ENCODE measurements at regions not wholly inside any gene's neighbourhood (a gene's known extent, or its start where the extent isn't known, plus 50 kb on each side); places are given as distances from the start of the nearest gene placed in this dataset.

DNA sequence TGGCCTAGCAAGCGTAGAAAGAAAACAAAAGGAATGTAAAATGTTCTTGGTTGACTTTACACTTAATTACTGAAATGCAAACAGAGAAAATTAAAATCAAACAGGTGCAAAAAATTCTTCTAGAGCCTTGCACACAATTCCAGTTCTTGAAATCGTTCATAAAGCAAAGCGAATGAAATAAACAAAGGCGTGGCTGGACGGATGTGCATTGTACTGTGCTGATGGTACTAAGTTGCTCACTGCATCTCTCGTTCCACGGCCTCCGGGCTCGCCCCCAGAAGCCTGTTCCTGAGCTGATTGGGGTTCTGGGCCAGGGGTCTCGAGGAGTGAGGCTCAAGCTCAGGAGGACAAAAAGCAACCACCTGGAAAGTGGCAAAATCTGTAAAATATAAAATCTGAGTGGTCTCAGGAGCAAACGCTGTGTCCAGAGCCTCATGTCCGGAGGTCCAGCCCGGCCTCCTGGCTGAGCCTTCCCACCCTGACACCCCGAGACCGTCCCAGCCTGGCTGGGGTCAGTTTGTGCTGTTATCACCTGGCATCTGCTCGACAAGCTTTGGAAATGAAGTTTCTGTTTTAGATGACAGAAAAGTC lies 71.3 kb downstream of the TTLL2 start:
- H3K27ac Mint-ChIP-seq = no peak overlapping the region
- no peaks in the 10 kb centered on the region for H3K4me1 Mint-ChIP-seq
- Histone ChIP-seq H3K4me1 (ENCODE audit: control insufficient read depth in 1 of 2, insufficient read depth in 2 of 2, low read length in 2 of 2) (no peaks in the 10 kb centered on the region), H3K9me3 (replicated peaks in 1 of 2; ENCODE audit: control insufficient read depth in 1 of 2, insufficient read depth in 1 of 2, low read length in 2 of 2) (no peaks in the 10 kb centered on the region), H3K27me3 (ENCODE audit: control insufficient read depth in 2 of 2, insufficient read depth in 2 of 2, low read length in 2 of 2) (no peaks in the 10 kb centered on the region), H3K79me2 (ENCODE audit: insufficient read depth, low read length) (no peaks in the 10 kb centered on the region), H3K9ac (ENCODE audit: insufficient read depth, low read length, poor library complexity, severe bottlenecking) (no peak overlapping the region), H3K27ac (ENCODE audit: low read depth in 1 of 2, low read length in 2 of 2) (no peak overlapping the region), H2AFZ (ENCODE audit: insufficient read depth, low read depth, low read length, poor library complexity, severe bottlenecking) (no peak overlapping the region), H3K4me2 (replicated peaks; ENCODE audit: extremely low read depth, low read length, poor library complexity, severe bottlenecking) (no peak overlapping the region), H3K36me3 (replicated peaks in 1 of 2; ENCODE audit: control insufficient read depth in 1 of 2, insufficient read depth in 2 of 2, low read length in 2 of 2) (no peaks in the 10 kb centered on the region), H4K20me1 (ENCODE audit: insufficient read depth, low read length) (no peaks in the 10 kb centered on the region), H3K4me3 (replicated peaks in 1 of 3; ENCODE audit: low read depth in 2 of 3, low read length in 3 of 3) (no peak overlapping the region)
- TF ChIP-seq, protein P1, sequence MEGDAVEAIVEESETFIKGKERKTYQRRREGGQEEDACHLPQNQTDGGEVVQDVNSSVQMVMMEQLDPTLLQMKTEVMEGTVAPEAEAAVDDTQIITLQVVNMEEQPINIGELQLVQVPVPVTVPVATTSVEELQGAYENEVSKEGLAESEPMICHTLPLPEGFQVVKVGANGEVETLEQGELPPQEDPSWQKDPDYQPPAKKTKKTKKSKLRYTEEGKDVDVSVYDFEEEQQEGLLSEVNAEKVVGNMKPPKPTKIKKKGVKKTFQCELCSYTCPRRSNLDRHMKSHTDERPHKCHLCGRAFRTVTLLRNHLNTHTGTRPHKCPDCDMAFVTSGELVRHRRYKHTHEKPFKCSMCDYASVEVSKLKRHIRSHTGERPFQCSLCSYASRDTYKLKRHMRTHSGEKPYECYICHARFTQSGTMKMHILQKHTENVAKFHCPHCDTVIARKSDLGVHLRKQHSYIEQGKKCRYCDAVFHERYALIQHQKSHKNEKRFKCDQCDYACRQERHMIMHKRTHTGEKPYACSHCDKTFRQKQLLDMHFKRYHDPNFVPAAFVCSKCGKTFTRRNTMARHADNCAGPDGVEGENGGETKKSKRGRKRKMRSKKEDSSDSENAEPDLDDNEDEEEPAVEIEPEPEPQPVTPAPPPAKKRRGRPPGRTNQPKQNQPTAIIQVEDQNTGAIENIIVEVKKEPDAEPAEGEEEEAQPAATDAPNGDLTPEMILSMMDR (IDR thresholded peaks at IDR 0.05) = no peak
- H3K4me3 Mint-ChIP-seq = no peak overlapping the region
- H3K27me3 Mint-ChIP-seq (ENCODE audit: low read depth in 3 of 3) = peaks cover 2 to 13% (median 2%) of the 10 kb centered on the region in 3 donors
- DNase-seq = no peak
- intact Hi-C loops (cut with micrococcal nuclease) = no loop called here
- 87% methylated on average over 15 of the region's 16 CpGs for WGBS (ENCODE audit: insufficient coverage)
- H3K36me3 Mint-ChIP-seq = no peaks in the 10 kb centered on the region
- peaks cover 0 to 2% (median 0%) of the 10 kb centered on the region in 7 donors for H3K9me3 Mint-ChIP-seq

DNA sequence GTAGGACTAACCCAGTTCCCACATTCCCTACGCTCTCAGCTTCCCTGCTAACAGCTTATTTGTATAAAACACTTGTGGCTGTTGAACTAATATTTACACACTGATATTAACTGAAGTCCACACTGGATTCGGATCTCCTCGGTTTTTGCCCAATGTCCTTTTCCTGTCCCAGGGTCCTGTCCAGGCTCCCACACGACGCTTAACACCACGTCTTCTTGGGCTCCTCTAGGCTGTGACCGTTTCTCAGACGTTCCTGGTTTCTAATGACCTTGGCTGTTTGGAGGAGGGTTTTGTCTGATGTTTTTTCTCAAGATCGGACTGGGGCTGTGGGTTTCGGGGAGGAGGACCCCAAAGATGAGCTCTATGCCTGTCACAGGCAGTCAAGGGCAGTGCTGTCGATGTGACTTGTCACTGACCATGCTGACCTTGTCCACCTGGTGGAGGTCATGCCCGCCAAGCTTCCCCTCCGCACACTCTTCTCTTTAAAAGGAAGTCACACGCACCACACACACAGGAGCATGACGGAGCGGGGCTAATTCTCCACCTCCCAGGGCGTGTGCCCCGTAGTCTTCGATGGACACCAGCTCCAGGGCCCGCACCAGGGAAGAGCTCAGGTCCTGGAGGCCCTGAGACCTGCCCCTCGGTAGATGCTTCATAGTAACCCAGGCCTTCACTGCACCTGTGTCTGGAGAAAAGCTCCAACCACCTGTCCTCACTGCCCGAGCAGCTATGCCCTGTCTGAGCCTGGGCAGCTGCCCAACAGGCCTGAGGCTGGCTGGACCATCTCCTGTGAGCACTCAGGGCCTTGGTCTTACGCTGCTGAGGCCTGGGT lies 72.0 kb downstream of the TTLL2 start:
- TF ChIP-seq, protein P1 (IDR thresholded peaks at IDR 0.05) = no peak
- Mint-ChIP-seq H3K27ac (no peak overlapping the region), H3K9me3 (peaks cover 0 to 2% (median 0%) of the 10 kb centered on the region in 7 donors), H3K36me3 (no peaks in the 10 kb centered on the region), H3K4me1 (no peaks in the 10 kb centered on the region), H3K27me3 (ENCODE audit: low read depth in 3 of 3) (peaks cover 3 to 14% (median 4%) of the 10 kb centered on the region in 3 donors), H3K4me3 (no peak overlapping the region)
- no peaks in the 10 kb centered on the region for H3K36me3 ChIP-seq (replicated peaks in 1 of 2; ENCODE audit: control insufficient read depth in 1 of 2, insufficient read depth in 2 of 2, low read length in 2 of 2)
- H3K79me2 ChIP-seq (ENCODE audit: insufficient read depth, low read length) = no peaks in the 10 kb centered on the region
- intact Hi-C loops (cut with micrococcal nuclease) = no loop called here
- H3K9me3 ChIP-seq (replicated peaks in 1 of 2; ENCODE audit: control insufficient read depth in 1 of 2, insufficient read depth in 1 of 2, low read length in 2 of 2) = no peaks in the 10 kb centered on the region
- WGBS (ENCODE audit: insufficient coverage) = 87% methylated on average over 15 of the region's 23 CpGs
- no peak overlapping the region for H2AFZ ChIP-seq (ENCODE audit: insufficient read depth, low read depth, low read length, poor library complexity, severe bottlenecking)
- no peaks in the 10 kb centered on the region for H3K4me1 ChIP-seq (ENCODE audit: control insufficient read depth in 1 of 2, insufficient read depth in 2 of 2, low read length in 2 of 2)
- no peak overlapping the region for H3K4me2 ChIP-seq (replicated peaks; ENCODE audit: extremely low read depth, low read length, poor library complexity, severe bottlenecking)
- H4K20me1 ChIP-seq (ENCODE audit: insufficient read depth, low read length) = no peaks in the 10 kb centered on the region
- H3K27me3 ChIP-seq (ENCODE audit: control insufficient read depth in 2 of 2, insufficient read depth in 2 of 2, low read length in 2 of 2) = no peaks in the 10 kb centered on the region
- no peak for DNase-seq
- H3K9ac ChIP-seq (ENCODE audit: insufficient read depth, low read length, poor library complexity, severe bottlenecking) = no peak overlapping the region
- no peak overlapping the region for H3K27ac ChIP-seq (ENCODE audit: low read depth in 1 of 2, low read length in 2 of 2)
- no peak overlapping the region for H3K4me3 ChIP-seq (replicated peaks in 1 of 3; ENCODE audit: low read depth in 2 of 3, low read length in 3 of 3)

Data from CD14-positive monocyte (primary cell).